H9 (cell line): ENCODE measurements at regions not wholly inside any gene's neighbourhood (a gene's known extent, or its start where the extent isn't known, plus 50 kb on each side); places are given as distances from the start of the nearest gene placed in this dataset.

Source experiments
- DNase-seq: peaks from one replicate; pipeline ENCODE4 v3.0.0-alpha.2; 2017
- H2AFZ ChIP-seq: one replicate; pipeline ENCODE4 v1.6.1; 2013; ENCODE audit warnings: mild to moderate bottlenecking, low read length, control low read depth, moderate library complexity
- H2AK5ac ChIP-seq: 2 replicates; pipeline ENCODE4 v1.6.1; 2013; ENCODE audit warnings: low read length, control low read depth, mixed read lengths; ENCODE audit not compliant: insufficient read length
- H2BK120ac ChIP-seq: one replicate; pipeline ENCODE4 v1.6.1; 2013; ENCODE audit warnings: low read depth, mild to moderate bottlenecking, low read length, control low read depth, inconsistent platforms; ENCODE audit not compliant: poor library complexity, severe bottlenecking
- H2BK12ac ChIP-seq: 2 replicates; pipeline ENCODE4 v1.6.1; 2013; ENCODE audit warnings: low read length, control low read depth, mixed read lengths, low read depth; ENCODE audit not compliant: insufficient read length
- H2BK15ac ChIP-seq: 2 replicates; pipeline ENCODE4 v1.6.1; 2013; ENCODE audit warnings: low read depth, low read length, control low read depth
- H2BK20ac ChIP-seq: one replicate; pipeline ENCODE4 v1.6.1; 2013; ENCODE audit warnings: low read depth, mild to moderate bottlenecking, low read length, control low read depth, inconsistent platforms; ENCODE audit not compliant: poor library complexity, severe bottlenecking
- H2BK5ac ChIP-seq: 2 replicates; pipeline ENCODE4 v1.6.1; 2013; ENCODE audit warnings: low read length, control low read depth, mixed read lengths; ENCODE audit not compliant: insufficient read length
- H3K14ac ChIP-seq: 2 replicates; pipeline ENCODE4 v1.6.1; 2013; ENCODE audit warnings: low read length, control low read depth; ENCODE audit not compliant: insufficient read depth
- H3K18ac ChIP-seq: 2 replicates; pipeline ENCODE4 v1.6.1; 2013; ENCODE audit warnings: low read depth, mild to moderate bottlenecking, mixed read lengths, low read length, control low read depth; ENCODE audit not compliant: insufficient read length
- H3K23ac ChIP-seq: 2 replicates; pipeline ENCODE4 v1.6.1; 2013; ENCODE audit warnings: low read length, control low read depth, mixed read lengths, low read depth; ENCODE audit not compliant: insufficient read length
- H3K23me2 ChIP-seq: 2 replicates; pipeline ENCODE4 v1.6.1; 2013; ENCODE audit warnings: low read depth, mild to moderate bottlenecking, mixed read lengths, low read length, control low read depth; ENCODE audit not compliant: insufficient read length, poor library complexity, severe bottlenecking
- H3K27ac ChIP-seq: 2 replicates; pipeline ENCODE4 v1.5.1; 2013; ENCODE audit warnings: low read length, control low read depth, mixed read lengths, low read depth; ENCODE audit not compliant: insufficient read length
- H3K27me3 ChIP-seq: 2 replicates; pipeline ENCODE4 v1.6.1; 2013; ENCODE audit warnings: low read length, control low read depth, inconsistent platforms; ENCODE audit not compliant: insufficient read depth
- H3K4ac ChIP-seq: 2 replicates; pipeline ENCODE4 v1.6.1; 2013; ENCODE audit warnings: low read depth, mild to moderate bottlenecking, control low read depth, inconsistent platforms, low read length, moderate library complexity
- H3K4me1 ChIP-seq: 2 replicates; pipeline ENCODE4 v1.6.1; 2013; ENCODE audit warnings: low read length, control low read depth, inconsistent platforms; ENCODE audit not compliant: insufficient read depth
- H3K4me2 ChIP-seq: 2 replicates; pipeline ENCODE4 v1.6.1; 2013; ENCODE audit warnings: low read length, control low read depth, mixed read lengths; ENCODE audit not compliant: insufficient read length, insufficient read depth
- H3K56ac ChIP-seq: 2 replicates; pipeline ENCODE4 v1.6.1; 2013; ENCODE audit warnings: low read depth, mild to moderate bottlenecking, mixed read lengths, low read length, control low read depth; ENCODE audit not compliant: insufficient read length
- H3K79me1 ChIP-seq: 2 replicates; pipeline ENCODE4 v1.6.1; 2013; ENCODE audit warnings: low read depth, mild to moderate bottlenecking, moderate library complexity, low read length, control low read depth, inconsistent platforms; ENCODE audit not compliant: insufficient read depth, poor library complexity, severe bottlenecking
- H3K79me2 ChIP-seq: 2 replicates; pipeline ENCODE4 v1.6.1; 2013; ENCODE audit warnings: low read length, control low read depth, inconsistent platforms; ENCODE audit not compliant: insufficient read depth
- H3K9ac ChIP-seq: 2 replicates; pipeline ENCODE4 v1.6.1; 2013; ENCODE audit warnings: low read length, control low read depth, mixed read lengths; ENCODE audit not compliant: insufficient read length; ENCODE audit errors: extremely low read depth
- H3K9me3 ChIP-seq: one replicate; pipeline ENCODE4 v1.6.1; 2013; ENCODE audit warnings: low read depth, low read length, inconsistent platforms; ENCODE audit not compliant: control insufficient read depth
- H3T11ph ChIP-seq: one replicate; pipeline ENCODE4 v1.6.1; 2013; ENCODE audit warnings: mild to moderate bottlenecking, low read length, control low read depth, inconsistent platforms
- H4K20me1 ChIP-seq: one replicate; pipeline ENCODE4 v1.6.1; 2013; ENCODE audit not compliant: control insufficient read depth, insufficient read length, insufficient read depth
- H4K5ac ChIP-seq: 2 replicates; pipeline ENCODE4 v1.6.1; 2013; ENCODE audit warnings: low read depth, mild to moderate bottlenecking, mixed read lengths, low read length, control low read depth; ENCODE audit not compliant: insufficient read length
- H4K8ac ChIP-seq: replicated peaks from 2 replicates; pipeline ENCODE4 v1.6.1; 2013; ENCODE audit warnings: low read length, control low read depth, mixed read lengths, low read depth; ENCODE audit not compliant: insufficient read length
- H4K91ac ChIP-seq: 2 replicates; pipeline ENCODE4 v1.6.1; 2013; ENCODE audit warnings: low read depth, mild to moderate bottlenecking, moderate library complexity, mixed read lengths, low read length, control low read depth; ENCODE audit not compliant: insufficient read length
- H3K27ac Mint-ChIP-seq, 3 experiments: 2 replicates in 2 of 3; 3 replicates in 1 of 3; pipeline ENCODE4 v1.8.0; 2020 to 2021; ENCODE audit warnings: mixed read lengths in 3 of 3, mild to moderate bottlenecking in 1 of 3, moderate library complexity in 1 of 3
- H3K27me3 Mint-ChIP-seq: 2 replicates; pipeline ENCODE4 v1.8.0; 2021; ENCODE audit warnings: low read depth, mild to moderate bottlenecking, moderate library complexity, mixed read lengths
- H3K36me3 Mint-ChIP-seq, 3 experiments: 2 replicates in 2 of 3; 3 replicates in 1 of 3; pipeline ENCODE4 v1.8.0; 2020 to 2021; ENCODE audit warnings: low read depth in 3 of 3, mixed read lengths in 3 of 3; ENCODE audit not compliant: insufficient read depth in 1 of 3
- H3K4me1 Mint-ChIP-seq, 2 experiments: 2 replicates each; pipeline ENCODE4 v1.8.0; 2020; ENCODE audit warnings: mixed read lengths in 2 of 2
- H3K4me3 Mint-ChIP-seq, 2 experiments: 2 replicates in 1 of 2; 3 replicates in 1 of 2; pipeline ENCODE4 v1.8.0; 2020 to 2021; ENCODE audit warnings: mild to moderate bottlenecking in 2 of 2, mixed read lengths in 2 of 2, moderate library complexity in 1 of 2
- H3K9me3 Mint-ChIP-seq, 2 experiments: 2 replicates in 1 of 2; 3 replicates in 1 of 2; pipeline ENCODE4 v1.8.0; 2020; ENCODE audit warnings: mild to moderate bottlenecking in 2 of 2, mixed read lengths in 2 of 2, moderate library complexity in 1 of 2
- CTCF ChIP-seq: fragments of 200-600 bp; sonication (generic); conservative IDR thresholded peaks from 3 replicates; pipeline ENCODE4 v1.8.0; 2021; ENCODE audit warnings: antibody characterized with exemption, mild to moderate bottlenecking
- WGBS: extraction: QIAGEN DNeasy Blood & Tissue Kit; methylation state at CpG from one replicate; pipeline ENCODE4 v1.1.7; 2013; ENCODE audit warnings: missing lambda C conversion rate, low lambda C conversion rate, mixed read lengths; ENCODE audit not compliant: insufficient read length; ENCODE audit errors: extremely low coverage; 5-methylcytosine and 5-hydroxymethylcytosine counted together

- H3K9me3 Mint-ChIP-seq, result peaks cover 68 to 87% of the 10 kb centered on the region in 2 experiments
- no peak for TF ChIP-seq CTCF
- 100% methylated on average over 1 of the region's 6 CpGs for WGBS
- Histone ChIP-seq H3K4ac (no peak overlapping the region), H2BK5ac (no peak overlapping the region), H3T11ph (no peak overlapping the region), H4K8ac (no peak overlapping the region), H4K5ac (no peak overlapping the region), H3K27ac (no peak overlapping the region), H2BK20ac (no peak overlapping the region), H3K56ac (no peak overlapping the region), H2AK5ac (no peak overlapping the region), H3K9me3 (peaks cover 17% of the 10 kb centered on the region), H3K27me3 (no peaks in the 10 kb centered on the region), H4K20me1 (no peaks in the 10 kb centered on the region), H3K9ac (no peak overlapping the region), H2BK120ac (no peak overlapping the region), H4K91ac (no peak overlapping the region), H2BK15ac (no peak overlapping the region), H2AFZ (no peak overlapping the region), H3K79me1 (no peaks in the 10 kb centered on the region), H3K23me2 (no peaks in the 10 kb centered on the region), H3K18ac (no peak overlapping the region), H3K4me1 (no peaks in the 10 kb centered on the region; the same call in 1 of the 2 replicates), H3K79me2 (no peaks in the 10 kb centered on the region), H3K23ac (no peak overlapping the region), H3K14ac (no peak overlapping the region), H3K4me2 (no peak overlapping the region), H2BK12ac (no peak overlapping the region)
- DNase-seq, result no peak
- no peak overlapping the region for H3K27ac Mint-ChIP-seq
- H3K4me1 Mint-ChIP-seq, result peaks cover 0 to 4% of the 10 kb centered on the region in 2 experiments; a peak in 2 of 4 replicates
- H3K27me3 Mint-ChIP-seq, result peaks cover 1% of the 10 kb centered on the region; the same call in 1 of the 2 replicates
- no peak overlapping the region for H3K4me3 Mint-ChIP-seq
- H3K36me3 Mint-ChIP-seq, result peaks cover 3 to 9% (median 8%) of the 10 kb centered on the region in 3 experiments; a peak in 6 of 7 replicates
Observed at GRCh38 chr4:189832528-189832927, 108.1 kb upstream of the FRG1 start.
